Tibial nerve (tissue), 3 donors: ENCODE measurements at regions not wholly inside any gene's neighbourhood (a gene's known extent, or its start where the extent isn't known, plus 50 kb on each side); places are given as distances from the start of the nearest gene placed in this dataset.

ENCODE experiments used
- CTCF ChIP-seq, 5 experiments: fragments of 200-600 bp in 3 of 5; fragments of 450-650 bp in 2 of 5; sonication (generic) in 3 of 5; IDR thresholded peaks; one replicate each; pipeline ENCODE4 v1.5.1; 2016 to 2019; ENCODE audit warnings: antibody characterized with exemption in 5 of 5, mild to moderate bottlenecking in 3 of 5, moderate library complexity in 2 of 5
- POLR2A ChIP-seq, 2 donors: fragments of 450-650 bp; IDR thresholded peaks; one replicate each; pipeline ENCODE4 v1.6.1; 2017; ENCODE audit warnings: antibody characterized with exemption in 2 of 2, mild to moderate bottlenecking in 2 of 2, moderate library complexity in 2 of 2

DNA sequence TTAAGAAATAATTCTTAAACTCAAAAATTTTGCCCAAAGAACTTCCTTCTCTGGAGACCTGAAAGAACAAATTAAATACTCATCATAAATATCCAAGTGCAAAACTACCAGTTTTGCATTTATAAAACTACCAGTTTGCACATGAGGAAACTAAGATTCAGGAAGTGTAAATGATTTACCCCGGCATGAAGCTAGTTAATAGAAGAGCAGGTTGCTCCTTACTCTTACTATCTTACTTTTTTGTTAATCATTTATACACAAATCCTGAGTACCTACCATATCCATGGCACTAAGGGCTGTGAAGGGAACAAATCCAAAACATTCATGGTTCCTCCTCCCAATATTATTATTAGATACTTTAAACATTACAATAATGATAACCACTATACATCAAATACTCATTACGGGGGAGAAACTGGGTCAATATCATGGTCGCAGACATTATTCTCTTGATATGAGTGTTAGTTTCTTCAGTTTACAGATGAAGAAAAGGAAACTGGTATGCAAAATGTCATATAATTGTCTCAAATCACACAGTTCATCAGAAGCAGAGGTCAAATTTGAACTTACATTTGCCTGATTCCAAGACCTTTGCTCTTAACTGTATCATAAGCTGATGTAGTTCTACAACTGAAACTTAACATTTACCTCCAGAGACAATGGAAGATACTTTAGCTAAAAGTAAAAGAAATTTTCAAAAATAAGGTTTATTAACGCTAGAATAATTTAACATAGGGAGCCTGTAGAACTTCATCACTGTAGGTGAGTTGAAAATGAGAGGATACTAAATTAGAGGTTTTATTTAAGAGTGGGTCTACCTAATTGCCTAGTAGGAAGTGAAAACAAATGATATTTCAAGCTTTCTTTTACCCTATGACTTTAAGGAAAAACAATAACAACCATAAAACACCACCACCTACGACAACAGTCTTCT lies 74.5 kb downstream of the FAM76B start:
- TF ChIP-seq CTCF (IDR thresholded peaks at IDR 0.05) = no peak
- no peak for TF ChIP-seq POLR2A (IDR thresholded peaks at IDR 0.05)
